ENCODE measurements at regions not wholly inside any gene's neighbourhood (a gene's known extent, or its start where the extent isn't known, plus 50 kb on each side); places are given as distances from the start of the nearest gene placed in this dataset.

GRCh38 chr3:6248528-6248927, 612.4 kb upstream of the GRM7 start:
- H3K4me1 ChIP-seq (ENCODE audit: control insufficient read depth, insufficient read depth, low read length): no peaks in the 10 kb centered on the region
- H3K36me3 Mint-ChIP-seq (ENCODE audit: low read depth): no peaks in the 10 kb centered on the region
- H3K4me1 Mint-ChIP-seq: peaks cover 2% of the 10 kb centered on the region
- 0 to 50% methylated on average over 1 to 2 of the region's 2 CpGs for WGBS, 2 experiments (ENCODE audit: insufficient coverage in 1 of 2, insufficient read length in 1 of 2)
- no peak overlapping the region for H3K4me3 Mint-ChIP-seq
- H3K9me3 Mint-ChIP-seq: no peaks in the 10 kb centered on the region
- no peaks in the 10 kb centered on the region for H3K36me3 ChIP-seq (ENCODE audit: control insufficient read depth, insufficient read depth, low read length)
- no peak for DNase-seq
- H3K27me3 Mint-ChIP-seq (ENCODE audit: insufficient read depth): no peaks in the 10 kb centered on the region
- no peaks in the 10 kb centered on the region for H3K9me3 ChIP-seq (ENCODE audit: control insufficient read depth, low read length)
- no peak overlapping the region for H3K27ac ChIP-seq (ENCODE audit: low read depth, low read length)
- H3K9ac ChIP-seq (ENCODE audit: extremely low read depth, low read length, poor library complexity, severe bottlenecking): no peak overlapping the region
- H3K27me3 ChIP-seq (ENCODE audit: control insufficient read depth, insufficient read depth, low read length, poor library complexity, severe bottlenecking): no peaks in the 10 kb centered on the region
- H3K27ac Mint-ChIP-seq: no peak overlapping the region
- H3K4me3 ChIP-seq (ENCODE audit: low read length): no peak overlapping the region
- no peak for TF ChIP-seq CTCF (conservative IDR thresholded peaks at IDR 0.05)

GRCh38 chr3:6249679-6250078, 611.2 kb upstream of the GRM7 start:
- Mint-ChIP-seq H3K27me3 (ENCODE audit: insufficient read depth) (no peaks in the 10 kb centered on the region), H3K4me3 (no peak overlapping the region), H3K36me3 (ENCODE audit: low read depth) (no peaks in the 10 kb centered on the region), H3K9me3 (peaks cover 7% of the 10 kb centered on the region), H3K27ac (no peak overlapping the region), H3K4me1 (no peaks in the 10 kb centered on the region)
- H3K4me1 ChIP-seq (ENCODE audit: control insufficient read depth, insufficient read depth, low read length): no peaks in the 10 kb centered on the region
- WGBS, 2 experiments (ENCODE audit: insufficient coverage in 1 of 2, insufficient read length in 1 of 2): 100% methylated on average over 2 to 3 of the region's 3 CpGs
- H3K9ac ChIP-seq (ENCODE audit: extremely low read depth, low read length, poor library complexity, severe bottlenecking): no peak overlapping the region
- H3K36me3 ChIP-seq (ENCODE audit: control insufficient read depth, insufficient read depth, low read length): no peaks in the 10 kb centered on the region
- peaks cover 4% of the 10 kb centered on the region for H3K9me3 ChIP-seq (ENCODE audit: control insufficient read depth, low read length)
- no peak for DNase-seq
- no peak overlapping the region for H3K4me3 ChIP-seq (ENCODE audit: low read length)
- no peak overlapping the region for H3K27ac ChIP-seq (ENCODE audit: low read depth, low read length)
- no peak for TF ChIP-seq CTCF (conservative IDR thresholded peaks at IDR 0.05)
- H3K27me3 ChIP-seq (ENCODE audit: control insufficient read depth, insufficient read depth, low read length, poor library complexity, severe bottlenecking): no peaks in the 10 kb centered on the region

GRCh38 chr3:6250167-6250566, 610.7 kb upstream of the GRM7 start:
- Histone ChIP-seq H3K9me3 (ENCODE audit: control insufficient read depth, low read length) (peaks cover 6% of the 10 kb centered on the region), H3K4me3 (ENCODE audit: low read length) (no peak overlapping the region), H3K9ac (ENCODE audit: extremely low read depth, low read length, poor library complexity, severe bottlenecking) (no peak overlapping the region), H3K36me3 (ENCODE audit: control insufficient read depth, insufficient read depth, low read length) (no peaks in the 10 kb centered on the region), H3K4me1 (ENCODE audit: control insufficient read depth, insufficient read depth, low read length) (no peaks in the 10 kb centered on the region), H3K27ac (ENCODE audit: low read depth, low read length) (no peak overlapping the region), H3K27me3 (ENCODE audit: control insufficient read depth, insufficient read depth, low read length, poor library complexity, severe bottlenecking) (no peaks in the 10 kb centered on the region)
- no peaks in the 10 kb centered on the region for H3K27me3 Mint-ChIP-seq (ENCODE audit: insufficient read depth)
- no peak overlapping the region for H3K27ac Mint-ChIP-seq
- no peak for TF ChIP-seq CTCF (conservative IDR thresholded peaks at IDR 0.05)
- H3K4me3 Mint-ChIP-seq: no peak overlapping the region
- H3K9me3 Mint-ChIP-seq: peaks cover 10% of the 10 kb centered on the region
- H3K4me1 Mint-ChIP-seq: no peaks in the 10 kb centered on the region
- no peaks in the 10 kb centered on the region for H3K36me3 Mint-ChIP-seq (ENCODE audit: low read depth)
- no peak for DNase-seq

All from endodermal cell (in vitro differentiated cells).